Left lobe of liver (tissue), 2 donors: ENCODE measurements at regions not wholly inside any gene's neighbourhood (a gene's known extent, or its start where the extent isn't known, plus 50 kb on each side); places are given as distances from the start of the nearest gene placed in this dataset.
"Not testable (repeated sequence)": the region's sequence is repeated elsewhere in the genome, so short reads cannot be mapped to it uniquely, and the experiment has no call there.

Experiments
- ATAC-seq: fragments of 200-7000 bp; cut with Tn5 transposase; one replicate; pipeline ENCODE4 v1.9.1; 2020; ENCODE audit warnings: mild to moderate bottlenecking, moderate library complexity
- DNase-seq: peaks from one replicate; pipeline ENCODE4 v3.0.0-alpha.2; 2020; ENCODE audit warnings: low spot score
- donor health status: DM: no; HTN: no; CAD: no; lungs with moderate emphysema.
- donor health status: DM: no; HTN: yes; CAD: no.

DNA sequence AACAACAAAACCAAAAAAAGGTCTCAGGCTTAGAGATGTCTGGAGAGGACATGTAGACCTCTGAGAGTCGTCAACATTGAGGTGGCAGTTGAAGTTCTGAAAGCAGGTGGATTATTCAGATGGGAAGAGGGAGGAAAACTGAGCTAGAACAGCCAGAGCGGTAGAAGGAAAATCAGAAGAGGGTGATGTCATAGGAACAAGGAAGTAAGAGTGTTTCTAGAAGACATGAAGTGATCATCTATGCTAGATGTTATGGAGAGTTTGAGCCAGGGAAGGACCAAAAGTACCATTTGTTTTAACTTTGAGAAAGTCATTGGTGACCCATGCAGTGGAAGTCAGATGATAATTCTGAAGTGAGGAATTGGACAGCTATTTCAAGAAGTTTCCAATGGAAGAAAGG is 316.2 kb upstream of the RGS6 start:
- ATAC-seq = no peak
- no peak for DNase-seq

GRCh38 chr14:71618047-71618446 is 314.2 kb upstream of the RGS6 start:
- no peak for ATAC-seq
- no peak for DNase-seq

DNA sequence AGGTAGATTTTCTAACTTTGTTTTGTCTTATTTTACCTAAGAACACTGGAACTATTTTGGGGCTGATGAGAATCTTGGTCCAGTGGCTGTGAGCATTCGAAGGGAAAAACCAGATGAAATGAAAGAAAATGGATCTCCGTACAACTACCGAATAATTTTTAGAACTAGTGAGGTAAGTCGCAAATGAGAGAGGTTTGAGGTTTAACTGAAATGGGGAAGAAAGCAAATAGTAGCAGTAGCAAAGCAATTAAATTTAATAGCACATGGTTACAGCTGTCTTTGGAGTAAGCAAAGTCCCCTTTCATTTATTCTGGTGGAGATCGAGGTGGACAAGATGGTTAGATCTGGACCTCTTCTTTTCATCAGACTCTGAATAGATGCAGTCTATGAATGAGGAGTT is 313.5 kb upstream of the RGS6 start:
- DNase-seq (no peak), ATAC-seq (no peak)

DNA sequence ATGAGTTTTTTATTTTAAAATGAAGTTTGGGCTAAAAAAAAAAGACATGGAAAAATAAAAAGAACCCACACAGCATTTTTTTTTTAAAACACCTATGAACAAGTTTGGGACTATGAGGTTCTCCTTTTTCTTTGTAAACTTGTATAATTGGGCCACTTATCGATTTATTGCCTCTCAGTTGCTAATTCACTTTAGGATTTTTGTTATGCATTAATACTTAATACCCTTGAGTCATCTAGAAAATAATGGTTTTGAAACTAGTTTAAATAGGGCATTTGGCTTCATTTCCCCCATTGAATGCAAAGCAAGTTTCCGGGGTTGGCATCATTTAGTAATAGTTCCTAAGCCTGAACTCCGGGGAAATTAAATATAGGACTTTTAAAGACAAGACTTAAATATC is 312.8 kb upstream of the RGS6 start:
- ATAC-seq = no peak
- no peak for DNase-seq

GRCh38 chr14:71620401-71620800 is 311.8 kb upstream of the RGS6 start:
- ATAC-seq (no peak), DNase-seq (no peak)

DNA sequence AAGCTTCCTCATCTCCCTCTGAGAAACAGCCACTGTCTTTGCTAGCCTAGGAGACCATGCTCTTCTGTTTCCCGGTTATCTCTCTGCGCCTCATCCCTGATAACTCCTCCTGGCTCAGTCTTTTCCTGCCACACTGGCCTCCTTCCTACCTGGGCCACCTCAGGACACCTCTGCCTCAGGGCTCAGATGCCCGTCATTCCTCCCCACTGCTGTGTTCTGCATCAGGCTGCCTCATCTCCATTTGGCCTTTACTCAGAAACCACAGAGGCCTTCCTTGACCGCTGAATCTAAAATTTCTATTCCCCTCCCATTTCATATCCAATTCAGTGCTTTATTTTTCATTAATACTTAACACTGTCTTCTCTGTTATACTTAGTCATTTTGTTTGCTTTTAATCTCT is 311.0 kb upstream of the RGS6 start:
- DNase-seq (no peak), ATAC-seq (no peak)

DNA sequence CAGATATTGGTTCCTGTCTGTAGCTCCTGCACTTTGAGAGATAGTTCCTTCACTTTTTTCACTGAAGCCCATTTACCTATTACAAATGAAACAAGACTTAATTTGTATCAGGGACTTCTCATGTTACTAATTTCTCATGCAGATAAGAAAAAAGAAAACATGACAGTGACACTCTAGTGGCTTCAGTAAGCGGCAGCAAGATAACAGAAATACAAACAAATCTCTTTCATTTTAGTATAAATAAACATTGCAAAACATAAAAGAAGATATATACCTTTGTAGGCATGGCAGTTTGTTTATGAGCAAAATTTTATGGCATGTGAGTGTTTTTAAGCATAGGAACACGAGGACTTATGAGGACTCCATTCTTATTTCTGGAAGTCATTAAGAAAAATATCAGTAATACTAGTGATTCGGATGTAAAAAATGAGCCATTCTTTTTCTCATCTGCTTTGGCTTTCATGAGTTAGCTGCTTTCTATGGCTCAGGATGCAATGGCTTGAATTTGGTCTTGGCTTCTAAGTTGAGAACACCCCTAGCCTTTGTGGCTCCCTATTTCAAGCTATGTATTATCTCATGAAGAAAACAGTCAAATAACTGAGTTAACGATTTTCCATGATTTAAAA is 310.1 kb upstream of the RGS6 start:
- DNase-seq (no peak), ATAC-seq (no peak)

DNA sequence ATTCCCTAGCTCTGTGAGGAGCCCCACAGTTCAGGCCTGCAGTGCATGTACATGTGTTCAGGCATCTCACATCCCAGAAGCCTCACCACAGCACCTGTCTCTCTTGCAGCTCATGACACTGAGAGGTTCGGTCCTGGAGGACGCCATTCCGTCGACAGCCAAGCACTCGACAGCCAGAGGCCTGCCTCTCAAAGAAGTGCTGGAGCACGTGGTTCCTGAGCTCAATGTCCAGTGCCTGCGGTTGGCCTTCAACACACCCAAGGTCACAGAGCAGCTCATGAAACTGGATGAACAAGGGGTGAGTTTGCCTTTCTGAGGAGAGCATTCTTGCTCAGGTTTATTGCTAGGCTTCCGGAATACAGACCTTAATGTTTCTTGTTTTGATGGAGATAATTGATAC is 308.3 kb upstream of the RGS6 start:
- DNase-seq = no peak

DNA sequence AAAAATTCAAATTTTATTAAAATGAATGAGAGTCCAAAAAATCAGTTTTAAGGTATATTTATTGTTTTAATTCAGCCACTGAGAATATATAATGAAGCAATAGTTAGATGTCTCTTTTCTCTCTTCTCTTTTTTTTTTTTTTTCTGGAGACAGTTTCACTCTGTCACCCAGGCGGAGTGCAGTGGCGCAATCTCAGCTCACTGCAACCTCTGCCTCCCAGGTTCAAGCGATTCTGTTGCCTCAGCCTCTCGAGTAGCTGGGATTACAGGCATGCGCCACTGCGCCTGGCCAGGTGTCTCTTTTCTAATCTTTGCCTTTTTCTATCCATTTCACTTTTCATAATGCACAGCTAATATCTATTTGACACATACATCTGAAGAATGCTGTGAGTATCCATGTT is 307.1 kb upstream of the RGS6 start:
- DNase-seq = no peak
- no peak for ATAC-seq

More for the DNA sequence above, 308.3 kb upstream of the RGS6 start:
- ATAC-seq = no peak

DNA sequence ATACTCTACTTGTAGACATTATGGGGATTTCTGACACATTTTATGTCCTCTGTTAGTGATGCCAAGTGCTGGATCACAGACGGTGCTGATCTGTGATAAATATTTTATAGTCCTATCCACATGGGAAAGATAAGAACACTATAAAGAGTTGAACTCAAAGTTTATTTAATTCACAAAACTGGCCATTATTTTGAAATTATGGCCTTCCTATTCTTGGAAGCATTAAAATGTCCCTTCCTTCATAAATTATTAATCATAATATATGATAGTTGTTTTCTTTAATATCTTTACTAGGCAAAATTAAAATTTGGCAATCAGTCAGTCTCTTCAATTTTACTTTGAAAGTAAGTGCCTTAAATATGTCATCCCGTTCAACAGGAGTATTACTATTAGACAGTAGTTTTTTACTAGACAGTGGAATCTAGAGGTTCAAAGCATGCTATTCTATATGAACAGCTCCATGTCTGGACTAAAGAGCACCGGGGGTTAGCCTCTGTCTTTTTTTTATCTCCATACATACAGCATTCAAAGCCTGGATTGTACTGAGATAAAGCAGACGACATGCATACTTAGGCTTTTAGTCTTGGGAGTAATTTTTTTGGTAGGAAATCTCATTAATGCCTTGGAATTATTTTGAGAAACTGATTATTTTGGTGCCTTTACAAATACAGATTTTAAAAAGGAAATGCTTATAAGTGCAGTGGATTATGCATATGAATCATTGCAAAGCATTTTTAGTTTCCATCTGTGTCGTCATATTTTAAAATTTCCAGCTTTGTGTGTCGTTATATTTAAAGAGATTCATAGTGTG is 306.1 kb upstream of the RGS6 start:
- ATAC-seq (no peak), DNase-seq (no peak)

GRCh38 chr14:71628433-71628832 is 303.8 kb upstream of the RGS6 start:
- ATAC-seq = no peak
- no peak for DNase-seq

- no peak for DNase-seq
- no peak for ATAC-seq
These were observed 303.0 kb upstream of the RGS6 start for GRCh38 chr14:71629250-71629649.

DNA sequence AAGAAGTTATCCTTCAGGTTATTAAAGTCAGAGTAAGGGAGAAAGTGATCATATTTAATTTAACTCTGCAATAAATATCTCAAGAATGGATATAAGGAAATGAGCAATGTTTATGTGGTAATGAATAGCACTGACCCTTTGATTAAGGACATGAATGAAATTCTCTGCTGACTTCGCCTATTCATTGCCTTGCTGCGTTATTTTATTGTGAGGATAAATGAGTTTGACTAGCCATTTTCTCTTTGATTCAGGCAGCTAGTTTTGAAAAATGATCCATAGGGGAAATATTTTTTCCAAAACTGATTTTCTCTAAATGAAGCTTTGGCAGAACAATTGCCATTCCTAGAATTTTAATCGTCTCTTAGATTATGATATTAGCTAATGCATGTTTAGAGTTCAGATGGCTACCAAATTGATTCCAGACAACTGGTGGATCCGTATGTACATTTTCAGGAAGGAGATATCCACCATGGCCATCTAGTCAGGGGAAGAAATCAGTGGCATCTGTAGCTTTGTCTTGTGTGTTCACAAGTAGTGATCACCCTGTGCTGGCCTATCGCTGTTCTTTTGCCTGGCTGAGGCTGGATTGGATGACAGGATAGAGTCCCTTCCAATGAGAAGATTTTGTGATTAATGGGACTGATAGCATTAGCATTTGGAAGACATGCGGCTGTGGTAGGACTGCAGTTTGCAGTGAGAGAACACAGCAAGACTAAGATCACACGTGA is 302.3 kb upstream of the RGS6 start:
- DNase-seq (no peak), ATAC-seq (no peak)

- DNase-seq, ATAC-seq: not testable (repeated sequence)
These were observed 301.2 kb upstream of the RGS6 start for GRCh38 chr14:71631030-71631429.

- DNase-seq (no peak), ATAC-seq (no peak)
These were observed 299.7 kb upstream of the RGS6 start for GRCh38 chr14:71632440-71632946.

- ATAC-seq (no peak), DNase-seq (no peak)
These were observed 296.2 kb upstream of the RGS6 start for GRCh38 chr14:71636076-71636475.

- DNase-seq (no peak), ATAC-seq (no peak)
These were observed 295.3 kb upstream of the RGS6 start for GRCh38 chr14:71636820-71637471.

- DNase-seq (no peak), ATAC-seq (no peak)
These were observed 293.6 kb upstream of the RGS6 start for GRCh38 chr14:71638523-71639196.

DNA sequence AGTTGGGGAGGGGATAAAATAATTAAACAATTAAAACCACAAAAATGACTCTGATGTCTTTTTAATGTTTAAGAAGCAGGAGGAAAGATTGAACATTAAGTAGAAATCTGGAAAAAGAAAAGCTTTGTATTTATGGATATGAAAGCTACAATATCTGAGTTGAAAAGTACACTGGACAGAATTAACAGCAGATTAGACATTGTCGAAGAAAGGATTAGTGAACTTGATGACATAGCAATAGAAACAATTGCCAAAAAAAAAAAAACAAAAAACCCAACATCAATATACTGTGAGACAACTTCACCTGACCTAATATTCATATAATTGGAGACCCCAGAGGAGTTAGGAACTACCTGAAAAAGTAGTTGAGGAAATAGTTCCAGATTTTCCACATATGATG is 289.5 kb upstream of the RGS6 start:
- DNase-seq = no peak
- no peak for ATAC-seq

DNA sequence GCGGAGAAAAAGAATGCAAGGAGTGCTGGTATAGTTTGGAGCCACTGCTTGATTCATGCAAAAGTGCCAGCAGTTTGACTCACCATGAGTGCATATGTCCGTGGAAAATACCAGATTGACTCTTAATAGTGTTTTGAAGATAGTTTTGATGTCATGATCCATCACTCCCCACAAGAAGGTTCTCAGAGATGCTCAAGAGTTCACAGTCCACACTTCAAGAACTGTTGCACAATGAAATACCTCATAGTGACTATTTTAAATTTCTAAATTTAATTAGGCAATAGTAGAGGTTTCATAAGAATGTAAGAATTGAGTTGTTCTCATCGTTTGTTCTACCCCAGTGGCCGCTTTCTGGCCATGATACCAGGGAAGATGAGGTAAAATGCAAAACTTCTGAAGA is 286.6 kb upstream of the RGS6 start:
- DNase-seq (no peak), ATAC-seq (no peak)

DNA sequence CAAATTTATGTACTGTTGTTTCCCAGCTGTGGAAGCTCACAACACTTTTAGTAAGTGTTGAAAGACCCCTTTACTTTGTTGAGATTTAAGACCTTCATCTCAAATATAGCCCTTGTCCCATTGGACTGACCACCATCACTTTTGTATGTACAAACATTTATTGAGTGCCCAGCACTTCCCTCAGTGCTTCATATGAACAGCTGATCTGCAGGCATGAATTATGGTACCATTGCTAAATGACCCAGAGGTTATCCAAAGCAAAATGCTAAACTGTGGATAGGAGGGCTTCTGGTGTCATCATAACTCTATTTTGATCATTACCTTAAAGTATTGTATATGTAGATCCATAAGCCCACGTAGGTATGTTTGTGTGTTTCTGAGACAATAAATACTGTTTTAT is 285.7 kb upstream of the RGS6 start:
- ATAC-seq = no peak
- DNase-seq = no peak
